ENCODE measurements at regions not wholly inside any gene's neighbourhood (a gene's known extent, or its start where the extent isn't known, plus 50 kb on each side); places are given as distances from the start of the nearest gene placed in this dataset.

DNA sequence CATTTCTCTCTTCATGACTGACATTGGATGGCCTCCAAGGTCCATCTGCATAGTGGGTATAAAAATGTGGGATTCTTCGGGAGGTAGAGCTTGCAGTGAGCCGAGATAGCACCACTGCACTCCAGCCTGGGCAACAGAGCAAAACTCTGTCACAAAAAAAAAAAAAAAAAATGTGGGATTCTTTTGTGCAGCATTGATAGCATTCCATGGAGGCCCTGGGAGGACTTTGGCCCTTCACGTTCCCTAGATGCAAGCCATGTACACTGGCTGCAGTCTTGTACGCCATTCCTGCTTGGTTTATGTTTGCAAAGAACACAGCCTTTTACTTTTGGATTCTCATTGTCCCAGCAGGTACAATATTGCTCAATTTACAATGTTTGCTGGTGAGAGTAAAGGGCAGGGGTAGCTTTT is 157.8 kb downstream of the SLCO4C1 start (continued):
- TF ChIP-seq AKNA (CRISPR knock-in tag; IDR thresholded peaks at IDR 0.05; ENCODE audit: borderline replicate concordance): no peak
- no peak for TF ChIP-seq ZNF776 (CRISPR knock-in tag; IDR thresholded peaks at IDR 0.05)
- TF ChIP-seq ZNF746 (CRISPR knock-in tag; IDR thresholded peaks at IDR 0.05): no peak
- 0 out of 2 replicates have a peak, but pooled peaks have one; percentile 39 for TF ChIP-seq ZNF766 (CRISPR knock-in tag; IDR thresholded peaks at IDR 0.05; ENCODE audit: borderline replicate concordance)
- TF ChIP-seq NR2C2 (CRISPR knock-in tag; IDR thresholded peaks at IDR 0.05; ENCODE audit: borderline replicate concordance): peak; percentile 29; the same call in 1 of the 2 replicates
- TF ChIP-seq FOXK2 (IDR thresholded peaks at IDR 0.05): no peak
- TF ChIP-seq, protein P1, sequence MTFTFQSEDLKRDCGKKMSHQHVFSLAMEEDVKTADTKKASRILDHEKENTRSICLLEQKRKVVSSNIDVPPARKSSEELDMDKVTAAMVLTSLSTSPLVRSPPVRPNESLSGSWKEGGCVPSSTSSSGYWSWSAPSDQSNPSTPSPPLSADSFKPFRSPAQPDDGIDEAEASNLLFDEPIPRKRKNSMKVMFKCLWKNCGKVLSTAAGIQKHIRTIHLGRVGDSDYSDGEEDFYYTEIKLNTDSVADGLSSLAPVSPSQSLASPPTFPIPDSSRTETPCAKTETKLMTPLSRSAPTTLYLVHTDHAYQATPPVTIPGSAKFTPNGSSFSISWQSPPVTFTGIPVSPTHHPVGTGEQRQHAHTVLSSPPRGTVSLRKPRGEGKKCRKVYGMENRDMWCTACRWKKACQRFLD (CRISPR knock-in tag; IDR thresholded peaks at IDR 0.05; ENCODE audit: borderline replicate concordance): no peak
- no peak for TF ChIP-seq HOXD1 (CRISPR knock-in tag; IDR thresholded peaks at IDR 0.05)
- no peak for TF ChIP-seq RXRA (CRISPR knock-in tag; IDR thresholded peaks at IDR 0.05)
- TF ChIP-seq, protein P2, sequence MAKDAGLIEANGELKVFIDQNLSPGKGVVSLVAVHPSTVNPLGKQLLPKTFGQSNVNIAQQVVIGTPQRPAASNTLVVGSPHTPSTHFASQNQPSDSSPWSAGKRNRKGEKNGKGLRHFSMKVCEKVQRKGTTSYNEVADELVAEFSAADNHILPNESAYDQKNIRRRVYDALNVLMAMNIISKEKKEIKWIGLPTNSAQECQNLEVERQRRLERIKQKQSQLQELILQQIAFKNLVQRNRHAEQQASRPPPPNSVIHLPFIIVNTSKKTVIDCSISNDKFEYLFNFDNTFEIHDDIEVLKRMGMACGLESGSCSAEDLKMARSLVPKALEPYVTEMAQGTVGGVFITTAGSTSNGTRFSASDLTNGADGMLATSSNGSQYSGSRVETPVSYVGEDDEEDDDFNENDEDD (CRISPR knock-in tag; IDR thresholded peaks at IDR 0.05; ENCODE audit: borderline replicate concordance): no peak
- no peak for TF ChIP-seq IKZF1 (IDR thresholded peaks at IDR 0.05)
- TF ChIP-seq HMG20B (CRISPR knock-in tag; conservative IDR thresholded peaks at IDR 0.05): 0 out of 2 replicates have a peak, but pooled peaks have one; percentile 56
- no peak; the same call in 1 of the 2 replicates for TF ChIP-seq ZMYM3 (CRISPR knock-in tag; IDR thresholded peaks at IDR 0.05)
- no peak for TF ChIP-seq MTERF4 (CRISPR knock-in tag; IDR thresholded peaks at IDR 0.05)
- TF ChIP-seq KDM5A (IDR thresholded peaks at IDR 0.05; ENCODE audit: borderline replicate concordance, low read length): no peak
- TF ChIP-seq ZBTB10 (CRISPR knock-in tag; IDR thresholded peaks at IDR 0.05; ENCODE audit: borderline replicate concordance): no peak
- no peak for TF ChIP-seq JUN (CRISPR knock-in tag; IDR thresholded peaks at IDR 0.05)
- TF ChIP-seq, protein P3, sequence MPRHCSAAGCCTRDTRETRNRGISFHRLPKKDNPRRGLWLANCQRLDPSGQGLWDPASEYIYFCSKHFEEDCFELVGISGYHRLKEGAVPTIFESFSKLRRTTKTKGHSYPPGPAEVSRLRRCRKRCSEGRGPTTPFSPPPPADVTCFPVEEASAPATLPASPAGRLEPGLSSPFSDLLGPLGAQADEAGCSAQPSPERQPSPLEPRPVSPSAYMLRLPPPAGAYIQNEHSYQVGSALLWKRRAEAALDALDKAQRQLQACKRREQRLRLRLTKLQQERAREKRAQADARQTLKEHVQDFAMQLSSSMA (CRISPR knock-in tag; IDR thresholded peaks at IDR 0.05): no peak
- no peak for TF ChIP-seq MXD1 (CRISPR knock-in tag; IDR thresholded peaks at IDR 0.05)
